ENCODE measurements at regions not wholly inside any gene's neighbourhood (a gene's known extent, or its start where the extent isn't known, plus 50 kb on each side); places are given as distances from the start of the nearest gene placed in this dataset.

GRCh38 chr7:42739638-42740037 is 172.2 kb downstream of the C7orf25 start:
- POLR2A ChIA-PET: no interaction called here
- CTCF ChIA-PET: no interaction called here
- Histone ChIP-seq H3K9me3 (ENCODE audit: control insufficient read depth, insufficient read depth, low read length) (no peaks in the 10 kb centered on the region), H3K27ac (ENCODE audit: low read depth, low read length) (no peak overlapping the region), H3K4me3 (ENCODE audit: low read depth, low read length) (no peak overlapping the region), H3K27me3 (ENCODE audit: control insufficient read depth, insufficient read depth, low read length) (no peaks in the 10 kb centered on the region)
- no peak for TF ChIP-seq CTCF (IDR thresholded peaks at IDR 0.05; ENCODE audit: low read depth, low read length)
- DNase-seq (ENCODE audit: low read depth, low spot score): no peak

DNA sequence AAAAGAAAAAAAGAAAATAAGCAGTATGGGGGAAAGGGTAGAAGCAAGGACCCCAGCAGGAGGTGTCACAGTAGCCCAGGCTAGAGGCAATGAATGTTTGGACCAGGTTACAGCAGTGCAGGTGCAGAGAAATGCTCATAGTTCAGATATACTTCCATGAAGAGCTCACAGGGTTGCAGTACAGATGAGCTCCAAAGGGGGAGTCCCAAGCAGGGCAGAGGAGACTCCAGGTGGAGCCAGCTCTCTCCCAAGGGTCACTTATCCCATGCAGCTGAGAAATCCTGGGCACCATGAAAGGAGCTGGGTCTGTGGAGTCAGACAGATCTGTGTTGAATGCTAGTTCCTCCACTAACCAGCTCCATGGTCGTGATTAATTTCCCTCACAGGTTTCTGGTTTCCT is 174.9 kb downstream of the C7orf25 start:
- POLR2A ChIA-PET: no interaction called here
- Histone ChIP-seq H3K4me3 (ENCODE audit: low read depth, low read length) (no peak overlapping the region), H3K27me3 (ENCODE audit: control insufficient read depth, insufficient read depth, low read length) (no peaks in the 10 kb centered on the region), H3K9me3 (ENCODE audit: control insufficient read depth, insufficient read depth, low read length) (no peaks in the 10 kb centered on the region), H3K27ac (ENCODE audit: low read depth, low read length) (no peak overlapping the region)
- CTCF ChIA-PET: no interaction called here
- no peak for DNase-seq (ENCODE audit: low read depth, low spot score)
- no peak for TF ChIP-seq CTCF (IDR thresholded peaks at IDR 0.05; ENCODE audit: low read depth, low read length)

- Histone ChIP-seq H3K27me3 (ENCODE audit: control insufficient read depth, insufficient read depth, low read length) (no peaks in the 10 kb centered on the region), H3K4me3 (ENCODE audit: low read depth, low read length) (no peak overlapping the region), H3K27ac (ENCODE audit: low read depth, low read length) (no peak overlapping the region), H3K9me3 (ENCODE audit: control insufficient read depth, insufficient read depth, low read length) (no peaks in the 10 kb centered on the region)
- DNase-seq (ENCODE audit: low read depth, low spot score): no peak
- ChIA-PET POLR2A (no interaction called here), CTCF (no interaction called here)
- no peak for TF ChIP-seq CTCF (IDR thresholded peaks at IDR 0.05; ENCODE audit: low read depth, low read length)
Measured at GRCh38 chr7:42735081-42735480, 176.8 kb downstream of the C7orf25 start.

GRCh38 chr7:42734568-42734967 is 177.3 kb downstream of the C7orf25 start:
- H3K27me3 ChIP-seq (ENCODE audit: control insufficient read depth, insufficient read depth, low read length): no peaks in the 10 kb centered on the region
- POLR2A ChIA-PET: no interaction called here
- no peaks in the 10 kb centered on the region for H3K9me3 ChIP-seq (ENCODE audit: control insufficient read depth, insufficient read depth, low read length)
- TF ChIP-seq CTCF (IDR thresholded peaks at IDR 0.05; ENCODE audit: low read depth, low read length): no peak
- CTCF ChIA-PET: no interaction called here
- DNase-seq (ENCODE audit: low read depth, low spot score): no peak
- no peak overlapping the region for H3K4me3 ChIP-seq (ENCODE audit: low read depth, low read length)
- no peak overlapping the region for H3K27ac ChIP-seq (ENCODE audit: low read depth, low read length)

GRCh38 chr7:42733040-42733439 is 178.8 kb downstream of the C7orf25 start:
- no peak for TF ChIP-seq CTCF (IDR thresholded peaks at IDR 0.05; ENCODE audit: low read depth, low read length)
- CTCF ChIA-PET: no interaction called here
- H3K4me3 ChIP-seq (ENCODE audit: low read depth, low read length): no peak overlapping the region
- H3K9me3 ChIP-seq (ENCODE audit: control insufficient read depth, insufficient read depth, low read length): no peaks in the 10 kb centered on the region
- DNase-seq (ENCODE audit: low read depth, low spot score): no peak
- no peak overlapping the region for H3K27ac ChIP-seq (ENCODE audit: low read depth, low read length)
- POLR2A ChIA-PET: no interaction called here
- no peaks in the 10 kb centered on the region for H3K27me3 ChIP-seq (ENCODE audit: control insufficient read depth, insufficient read depth, low read length)
